ENCODE measurements at regions not wholly inside any gene's neighbourhood (a gene's known extent, or its start where the extent isn't known, plus 50 kb on each side); places are given as distances from the start of the nearest gene placed in this dataset.

- no peak overlapping the region for H3K4me3 ChIP-seq
- ATAC-seq (no peak), DNase-seq (no peak)
- TF ChIP-seq POLR2A (IDR thresholded peaks at IDR 0.05) = no peak
- no peak for TF ChIP-seq CTCF (IDR thresholded peaks at IDR 0.05)
- H3K9me3 ChIP-seq = no peaks in the 10 kb centered on the region
- no peaks in the 10 kb centered on the region for H3K36me3 ChIP-seq
- no peaks in the 10 kb centered on the region for H3K4me1 ChIP-seq
- no peaks in the 10 kb centered on the region for H3K27me3 ChIP-seq
- intact Hi-C loops (cut with DNase I) = no loop called here
- 43% methylated on average over 4 of the region's 6 CpGs for WGBS (ENCODE audit: insufficient coverage, low coverage, low lambda C conversion rate, missing lambda C conversion rate)
- no peak overlapping the region for H3K27ac ChIP-seq
Measured at GRCh38 chr4:33255507-33255906, 2535.3 kb downstream of the PCDH7 start.

DNA sequence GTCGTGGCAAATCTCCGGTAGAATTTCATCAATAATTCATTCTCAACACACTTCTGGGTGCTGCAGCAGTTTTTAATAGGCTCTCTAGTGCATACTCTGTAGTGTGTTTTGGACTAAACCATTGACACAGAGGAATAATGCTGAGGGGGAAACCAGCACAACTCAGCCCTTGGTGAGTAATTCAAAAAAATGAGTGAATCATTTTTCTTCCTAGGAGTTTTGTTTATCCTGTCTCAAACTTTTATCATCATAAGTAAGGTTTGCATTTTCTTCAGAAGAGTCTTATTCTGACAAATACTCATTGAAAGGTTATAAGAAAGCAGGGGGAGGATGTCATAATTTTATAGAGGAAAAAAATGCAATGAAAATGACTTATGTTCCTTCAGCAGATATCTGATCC, 2542.7 kb downstream of the PCDH7 start:
- no peak overlapping the region for H3K4me3 ChIP-seq

GRCh38 chr4:33268776-33269175, 2548.6 kb downstream of the PCDH7 start:
- DNase-seq (no peak), ATAC-seq (no peak)
- Histone ChIP-seq H3K27me3 (no peaks in the 10 kb centered on the region), H3K36me3 (no peaks in the 10 kb centered on the region), H3K9me3 (no peaks in the 10 kb centered on the region), H3K4me3 (no peak overlapping the region), H3K4me1 (no peaks in the 10 kb centered on the region), H3K27ac (no peak overlapping the region)
- 61% methylated on average over 5 of the region's 5 CpGs for WGBS (ENCODE audit: insufficient coverage, low coverage, low lambda C conversion rate, missing lambda C conversion rate)
- TF ChIP-seq CTCF (IDR thresholded peaks at IDR 0.05) (no peak), POLR2A (IDR thresholded peaks at IDR 0.05) (no peak)
- intact Hi-C loops (cut with DNase I) = no loop called here

More for the DNA sequence above, 2542.7 kb downstream of the PCDH7 start:
- Histone ChIP-seq H3K27me3 (no peaks in the 10 kb centered on the region), H3K27ac (no peak overlapping the region), H3K9me3 (no peaks in the 10 kb centered on the region), H3K36me3 (no peaks in the 10 kb centered on the region), H3K4me1 (no peaks in the 10 kb centered on the region)
- TF ChIP-seq POLR2A (IDR thresholded peaks at IDR 0.05) (no peak), CTCF (IDR thresholded peaks at IDR 0.05) (no peak)
- intact Hi-C loops (cut with DNase I) = no loop called here
- WGBS (ENCODE audit: insufficient coverage, low coverage, low lambda C conversion rate, missing lambda C conversion rate) = 66% methylated on average over 2 of the region's 2 CpGs
- DNase-seq = no peak
- ATAC-seq = no peak

GRCh38 chr4:33270403-33270802, 2550.2 kb downstream of the PCDH7 start:
- H3K36me3 ChIP-seq = no peaks in the 10 kb centered on the region
- TF ChIP-seq CTCF (IDR thresholded peaks at IDR 0.05) (no peak), POLR2A (IDR thresholded peaks at IDR 0.05) (no peak)
- H3K4me3 ChIP-seq = no peak overlapping the region
- DNase-seq = no peak
- no peaks in the 10 kb centered on the region for H3K27me3 ChIP-seq
- H3K9me3 ChIP-seq = no peaks in the 10 kb centered on the region
- H3K27ac ChIP-seq = no peak overlapping the region
- H3K4me1 ChIP-seq = no peaks in the 10 kb centered on the region
- WGBS (ENCODE audit: insufficient coverage, low coverage, low lambda C conversion rate, missing lambda C conversion rate) = 28% methylated on average over 1 of the region's 1 CpG
- ATAC-seq = no peak
- intact Hi-C loops (cut with DNase I) = no loop called here

DNA sequence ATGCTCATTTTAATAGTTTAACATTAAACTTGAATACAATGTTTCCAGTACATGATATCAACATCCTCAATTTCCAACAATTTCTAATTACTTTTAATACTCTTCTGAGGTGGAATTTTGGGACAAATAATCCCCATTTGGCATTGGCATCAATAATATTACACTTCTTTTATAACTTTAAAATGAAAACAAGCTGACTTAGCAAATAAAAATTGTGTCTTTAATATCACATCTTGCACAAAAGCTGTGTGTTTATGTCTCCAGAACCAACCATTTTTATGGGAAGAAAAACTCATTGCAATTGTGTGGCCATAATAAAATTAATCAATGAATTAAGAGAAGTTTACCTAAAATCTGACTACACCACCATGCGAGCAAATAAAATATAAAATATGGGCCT, 2552.6 kb downstream of the PCDH7 start:
- WGBS (ENCODE audit: insufficient coverage, low coverage, low lambda C conversion rate, missing lambda C conversion rate) = 56% methylated on average over 1 of the region's 1 CpG
- no peak for ATAC-seq

More for the DNA sequence above, 2552.6 kb downstream of the PCDH7 start:
- DNase-seq = no peak
- no peaks in the 10 kb centered on the region for H3K36me3 ChIP-seq
- H3K4me3 ChIP-seq = no peak overlapping the region
- no peaks in the 10 kb centered on the region for H3K27me3 ChIP-seq
- H3K27ac ChIP-seq = no peak overlapping the region
- no peaks in the 10 kb centered on the region for H3K9me3 ChIP-seq
- no peaks in the 10 kb centered on the region for H3K4me1 ChIP-seq
- intact Hi-C loops (cut with DNase I) = no loop called here
- no peak for TF ChIP-seq POLR2A (IDR thresholded peaks at IDR 0.05)
- no peak for TF ChIP-seq CTCF (IDR thresholded peaks at IDR 0.05)

Measured in right lobe of liver (tissue), 6 donors.